Right lobe of liver (tissue), 4 donors: ENCODE measurements at regions not wholly inside any gene's neighbourhood (a gene's known extent, or its start where the extent isn't known, plus 50 kb on each side); places are given as distances from the start of the nearest gene placed in this dataset.

ENCODE experiments used
- POLR2A ChIP-seq: fragments of 450-650 bp; IDR thresholded peaks from one replicate; pipeline ENCODE4 v1.6.1; 2017; ENCODE audit warnings: antibody characterized with exemption, mild to moderate bottlenecking
- TF ChIP-seq, protein P1 (sequence below), 4 donors: fragments of 200-600 bp in 3 of 4; fragments of 450-650 bp in 1 of 4; IDR thresholded peaks; one replicate each; pipeline versions ENCODE4 v1.5.1 to v1.8.0; 2016 to 2022; ENCODE audit warnings: antibody characterized with exemption in 4 of 4, mild to moderate bottlenecking in 2 of 4
- donor health status: DM: no; HTN: no; CAD: no.
- donor health status: DM: no; HTN: no; CAD: no.
- donor health status: DM: no; HTN: yes; CAD: no.

DNA sequence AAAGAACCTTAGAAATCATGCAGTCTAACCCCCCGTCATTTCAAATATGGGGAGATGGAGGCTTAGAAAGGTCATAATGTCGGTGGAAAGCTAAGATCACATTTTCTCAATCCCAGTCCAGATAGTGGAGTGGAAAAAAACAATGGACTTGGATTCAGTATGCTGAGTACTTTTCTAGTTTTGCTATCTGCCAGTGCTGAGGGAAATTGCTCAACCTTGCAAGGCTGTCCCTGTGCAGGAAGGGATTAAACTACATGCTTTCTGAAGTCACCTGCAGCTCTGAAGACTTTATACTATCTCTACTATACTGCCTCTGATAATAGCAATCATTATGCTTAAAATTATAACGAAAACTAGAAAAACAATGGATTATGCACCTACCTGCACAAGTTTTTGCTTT, 272.8 kb downstream of the LRIG3 start:
- TF ChIP-seq POLR2A, result no peak
- TF ChIP-seq, protein P1, sequence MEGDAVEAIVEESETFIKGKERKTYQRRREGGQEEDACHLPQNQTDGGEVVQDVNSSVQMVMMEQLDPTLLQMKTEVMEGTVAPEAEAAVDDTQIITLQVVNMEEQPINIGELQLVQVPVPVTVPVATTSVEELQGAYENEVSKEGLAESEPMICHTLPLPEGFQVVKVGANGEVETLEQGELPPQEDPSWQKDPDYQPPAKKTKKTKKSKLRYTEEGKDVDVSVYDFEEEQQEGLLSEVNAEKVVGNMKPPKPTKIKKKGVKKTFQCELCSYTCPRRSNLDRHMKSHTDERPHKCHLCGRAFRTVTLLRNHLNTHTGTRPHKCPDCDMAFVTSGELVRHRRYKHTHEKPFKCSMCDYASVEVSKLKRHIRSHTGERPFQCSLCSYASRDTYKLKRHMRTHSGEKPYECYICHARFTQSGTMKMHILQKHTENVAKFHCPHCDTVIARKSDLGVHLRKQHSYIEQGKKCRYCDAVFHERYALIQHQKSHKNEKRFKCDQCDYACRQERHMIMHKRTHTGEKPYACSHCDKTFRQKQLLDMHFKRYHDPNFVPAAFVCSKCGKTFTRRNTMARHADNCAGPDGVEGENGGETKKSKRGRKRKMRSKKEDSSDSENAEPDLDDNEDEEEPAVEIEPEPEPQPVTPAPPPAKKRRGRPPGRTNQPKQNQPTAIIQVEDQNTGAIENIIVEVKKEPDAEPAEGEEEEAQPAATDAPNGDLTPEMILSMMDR (IDR thresholded peaks at IDR 0.05), result no peak
